ENCODE measurements at regions not wholly inside any gene's neighbourhood (a gene's known extent, or its start where the extent isn't known, plus 50 kb on each side); places are given as distances from the start of the nearest gene placed in this dataset.
"Not testable (repeated sequence)": the region's sequence is repeated elsewhere in the genome, so short reads cannot be mapped to it uniquely, and the experiment has no call there.

DNA sequence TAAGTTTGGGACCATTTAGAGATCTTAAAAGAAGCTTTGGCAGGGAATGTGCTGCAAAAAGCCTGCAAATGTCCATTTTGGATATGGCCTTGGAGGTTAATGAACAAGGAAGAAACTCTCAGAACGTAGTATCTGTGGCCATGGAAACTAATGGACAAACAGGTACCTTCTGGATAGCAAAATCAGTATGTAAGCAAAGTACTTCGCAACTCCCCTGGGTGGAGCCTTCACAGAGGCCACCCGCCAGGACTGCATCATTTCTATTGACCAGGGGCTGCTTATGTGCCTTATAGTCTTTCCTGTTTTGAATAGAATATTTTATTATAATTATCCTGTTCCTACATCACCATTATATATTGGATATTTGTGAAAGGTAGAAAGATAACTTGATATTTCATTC, 510.8 kb upstream of the SYNCRIP start:
- H3K4me1 ChIP-seq (replicated peaks), result no peaks in the 10 kb centered on the region
- 60% methylated on average over 3 of the region's 3 CpGs for WGBS
- H3K4me3 ChIP-seq, result no peak overlapping the region
- DNase-seq (ENCODE audit: low spot score), result no peak
- H3K36me3 ChIP-seq, result no peaks in the 10 kb centered on the region
- no peaks in the 10 kb centered on the region for H3K27me3 ChIP-seq (replicated peaks; ENCODE audit: insufficient read depth)
- TF ChIP-seq, protein P1, sequence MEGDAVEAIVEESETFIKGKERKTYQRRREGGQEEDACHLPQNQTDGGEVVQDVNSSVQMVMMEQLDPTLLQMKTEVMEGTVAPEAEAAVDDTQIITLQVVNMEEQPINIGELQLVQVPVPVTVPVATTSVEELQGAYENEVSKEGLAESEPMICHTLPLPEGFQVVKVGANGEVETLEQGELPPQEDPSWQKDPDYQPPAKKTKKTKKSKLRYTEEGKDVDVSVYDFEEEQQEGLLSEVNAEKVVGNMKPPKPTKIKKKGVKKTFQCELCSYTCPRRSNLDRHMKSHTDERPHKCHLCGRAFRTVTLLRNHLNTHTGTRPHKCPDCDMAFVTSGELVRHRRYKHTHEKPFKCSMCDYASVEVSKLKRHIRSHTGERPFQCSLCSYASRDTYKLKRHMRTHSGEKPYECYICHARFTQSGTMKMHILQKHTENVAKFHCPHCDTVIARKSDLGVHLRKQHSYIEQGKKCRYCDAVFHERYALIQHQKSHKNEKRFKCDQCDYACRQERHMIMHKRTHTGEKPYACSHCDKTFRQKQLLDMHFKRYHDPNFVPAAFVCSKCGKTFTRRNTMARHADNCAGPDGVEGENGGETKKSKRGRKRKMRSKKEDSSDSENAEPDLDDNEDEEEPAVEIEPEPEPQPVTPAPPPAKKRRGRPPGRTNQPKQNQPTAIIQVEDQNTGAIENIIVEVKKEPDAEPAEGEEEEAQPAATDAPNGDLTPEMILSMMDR (IDR thresholded peaks at IDR 0.05), result no peak
- TF ChIP-seq POLR2A (IDR thresholded peaks at IDR 0.05) (no peak), POLR2AphosphoS5 (IDR thresholded peaks at IDR 0.05) (no peak)
- H3K27ac ChIP-seq, result no peak overlapping the region
- intact Hi-C loops (cut with DNase I), result no loop called here
- no peaks in the 10 kb centered on the region for H3K9me3 ChIP-seq

DNA sequence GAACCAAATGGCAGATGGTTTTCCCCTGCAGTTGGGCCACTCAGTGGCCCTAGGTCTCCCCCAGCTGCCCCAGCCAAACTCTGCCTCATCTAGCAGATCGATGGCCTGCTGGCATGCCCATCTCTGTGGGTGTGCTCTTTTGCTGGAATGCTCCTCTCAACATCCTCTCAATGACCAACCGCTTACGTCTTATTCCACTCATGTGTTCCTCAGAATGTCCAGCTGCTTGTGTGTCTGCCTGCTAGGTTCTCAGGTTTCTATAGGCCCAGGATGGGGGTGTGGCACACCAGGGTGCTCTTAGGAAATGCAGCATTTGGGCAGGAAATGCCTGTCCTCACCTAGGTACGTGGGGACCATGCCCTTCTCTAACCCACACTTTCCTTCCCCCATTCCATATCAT, 509.9 kb upstream of the SYNCRIP start:
- Histone ChIP-seq H3K9me3 (no peaks in the 10 kb centered on the region), H3K36me3 (no peaks in the 10 kb centered on the region), H3K4me3 (no peak overlapping the region), H3K27ac (no peak overlapping the region), H3K27me3 (replicated peaks; ENCODE audit: insufficient read depth) (no peaks in the 10 kb centered on the region), H3K4me1 (replicated peaks) (no peaks in the 10 kb centered on the region)
- intact Hi-C loops (cut with DNase I), result no loop called here
- WGBS, result 77% methylated on average over 4 of the region's 4 CpGs
- no peak for DNase-seq (ENCODE audit: low spot score)
- TF ChIP-seq, protein P1 (IDR thresholded peaks at IDR 0.05), result no peak

DNA sequence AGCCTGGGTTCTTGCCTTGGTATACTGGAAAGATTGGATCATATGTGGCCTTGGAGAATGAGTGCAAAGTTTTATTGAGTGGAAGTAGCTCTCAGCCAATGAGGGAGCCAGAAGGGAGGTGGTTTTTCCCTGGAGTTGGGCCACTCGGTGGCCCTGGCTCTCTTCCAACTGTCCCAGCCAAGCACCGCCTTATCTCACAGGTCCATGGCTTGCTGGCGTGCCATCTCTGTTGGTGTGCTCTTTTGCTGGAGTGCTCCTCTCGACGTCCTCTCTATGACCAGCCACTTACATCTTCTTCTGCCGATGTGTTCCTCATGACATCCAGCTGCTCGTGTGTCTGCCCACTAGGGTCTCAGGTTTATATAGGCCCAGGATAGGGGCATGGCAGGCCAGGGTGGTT, 505.9 kb upstream of the SYNCRIP start:
- H3K36me3 ChIP-seq, result no peaks in the 10 kb centered on the region
- intact Hi-C loops (cut with DNase I), result no loop called here
- no peak overlapping the region for H3K27ac ChIP-seq
- no peaks in the 10 kb centered on the region for H3K4me1 ChIP-seq (replicated peaks)
- TF ChIP-seq POLR2A (IDR thresholded peaks at IDR 0.05) (no peak), POLR2AphosphoS5 (IDR thresholded peaks at IDR 0.05) (no peak)
- TF ChIP-seq, protein P1 (IDR thresholded peaks at IDR 0.05), result no peak
- H3K9me3 ChIP-seq, result no peaks in the 10 kb centered on the region
- H3K27me3 ChIP-seq (replicated peaks; ENCODE audit: insufficient read depth), result no peaks in the 10 kb centered on the region
- 81% methylated on average over 7 of the region's 7 CpGs for WGBS
- H3K4me3 ChIP-seq, result no peak overlapping the region
- no peak for DNase-seq (ENCODE audit: low spot score)

DNA sequence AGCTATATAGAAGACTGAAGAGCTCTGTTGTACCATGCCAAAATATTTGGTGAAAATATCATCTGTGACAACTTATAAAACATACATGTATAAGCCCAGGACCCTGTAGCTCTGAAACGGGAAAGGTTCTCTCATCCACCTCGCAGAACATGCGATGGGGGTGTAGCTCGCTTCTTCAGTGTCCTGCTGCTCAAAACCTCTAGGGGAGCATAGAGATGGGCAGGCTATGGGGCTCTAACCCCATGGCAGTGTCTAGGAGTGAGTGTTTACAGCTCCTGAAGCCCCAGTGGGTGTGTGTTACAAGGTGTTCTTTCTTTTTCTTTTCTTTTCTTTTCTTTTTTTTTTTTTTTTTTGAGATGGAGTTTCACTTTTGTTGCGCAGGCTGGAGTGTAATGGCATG, 505.2 kb upstream of the SYNCRIP start:
- 87% methylated on average over 5 of the region's 5 CpGs for WGBS
- no peak for TF ChIP-seq POLR2AphosphoS5 (IDR thresholded peaks at IDR 0.05)
- TF ChIP-seq, protein P1 (IDR thresholded peaks at IDR 0.05), result no peak
- TF ChIP-seq POLR2A (IDR thresholded peaks at IDR 0.05), result no peak
- intact Hi-C loops (cut with DNase I), result no loop called here
- H3K27me3 ChIP-seq (replicated peaks; ENCODE audit: insufficient read depth), result no peaks in the 10 kb centered on the region
- no peak overlapping the region for H3K27ac ChIP-seq
- H3K4me3 ChIP-seq, result no peak overlapping the region
- H3K9me3 ChIP-seq, result no peaks in the 10 kb centered on the region
- no peaks in the 10 kb centered on the region for H3K4me1 ChIP-seq (replicated peaks)
- H3K36me3 ChIP-seq, result no peaks in the 10 kb centered on the region
- DNase-seq (ENCODE audit: low spot score), result no peak

DNA sequence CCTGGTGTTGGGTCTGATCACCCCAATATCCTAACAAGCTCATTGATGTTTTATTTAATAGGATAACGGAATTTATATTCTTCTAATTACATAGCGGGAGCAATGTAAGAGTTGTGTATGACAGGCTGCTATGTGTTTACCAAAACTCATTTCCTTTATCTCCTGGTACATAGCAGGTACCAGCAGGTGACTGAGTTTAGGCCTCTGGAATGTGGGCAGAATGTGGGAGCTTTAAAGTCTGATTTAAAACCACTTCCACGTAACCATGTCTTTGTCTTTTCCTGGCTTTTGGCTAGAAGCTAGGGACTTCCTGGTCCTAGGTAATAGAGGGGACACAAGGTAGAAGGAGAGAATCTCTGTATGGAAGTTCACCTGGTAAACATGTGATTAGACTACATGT, 504.6 kb upstream of the SYNCRIP start:
- H3K36me3 ChIP-seq, result no peaks in the 10 kb centered on the region
- H3K27ac ChIP-seq, result no peak overlapping the region
- H3K4me3 ChIP-seq, result no peak overlapping the region
- no peaks in the 10 kb centered on the region for H3K4me1 ChIP-seq (replicated peaks)
- H3K27me3 ChIP-seq (replicated peaks; ENCODE audit: insufficient read depth), result no peaks in the 10 kb centered on the region
- TF ChIP-seq POLR2AphosphoS5 (IDR thresholded peaks at IDR 0.05) (no peak), POLR2A (IDR thresholded peaks at IDR 0.05) (no peak)
- TF ChIP-seq, protein P1 (IDR thresholded peaks at IDR 0.05), result no peak
- H3K9me3 ChIP-seq, result no peaks in the 10 kb centered on the region
- WGBS, result 96% methylated on average over 3 of the region's 3 CpGs
- DNase-seq (ENCODE audit: low spot score), result no peak
- intact Hi-C loops (cut with DNase I), result no loop called here

DNA sequence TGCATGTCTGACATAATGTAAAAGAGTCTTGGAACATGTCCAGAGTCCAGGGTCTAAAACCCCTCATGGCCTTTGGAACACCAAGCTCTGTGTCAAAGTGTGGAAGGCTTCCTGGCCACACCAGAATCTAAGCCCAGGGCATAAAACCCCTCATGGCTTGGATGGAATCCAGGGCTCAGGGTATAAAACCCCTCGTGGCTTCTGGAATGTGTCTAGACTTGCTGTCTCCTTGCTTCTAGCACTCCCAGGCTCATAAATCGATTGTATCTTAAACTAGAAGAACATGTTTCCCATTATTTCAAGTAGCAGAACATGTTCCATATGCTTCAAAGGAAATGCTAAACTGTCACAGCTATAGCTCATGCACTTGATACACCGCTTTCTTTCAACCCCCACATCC, 504.1 kb upstream of the SYNCRIP start:
- H3K9me3 ChIP-seq; H3K27ac ChIP-seq; H3K4me1 ChIP-seq (replicated peaks); H3K36me3 ChIP-seq; intact Hi-C loops (cut with DNase I); H3K27me3 ChIP-seq (replicated peaks; ENCODE audit: insufficient read depth); DNase-seq (ENCODE audit: low spot score); H3K4me3 ChIP-seq: not testable (repeated sequence)
- 11% methylated on average over 3 of the region's 3 CpGs for WGBS

Measured in prostate gland (tissue), 2 donors.